HEK293 (cell line): ENCODE measurements at regions not wholly inside any gene's neighbourhood (a gene's known extent, or its start where the extent isn't known, plus 50 kb on each side); places are given as distances from the start of the nearest gene placed in this dataset.

Experiments used
- CTCF ChIA-PET: fragments of 350-600 bp; formaldehyde crosslinking; extraction: SDS; loops from one replicate; lab custom pipeline; 2021; ENCODE audit warnings: antibody characterized with exemption; lab: Yijun Ruan, JAX
- POLR2A ChIA-PET: fragments of 300-600 bp; formaldehyde crosslinking; extraction: SDS; loops from one replicate; lab custom pipeline; 2020; ENCODE audit warnings: antibody characterized with exemption, inconsistent platforms; lab: Yijun Ruan, JAX
- H3K27ac ChIP-seq: fragments of 200-500 bp; sonication (Bioruptor generic); 2 replicates; pipeline ENCODE4 v1.5.1; 2014; ENCODE audit warnings: low read depth, low read length, control low read depth, inconsistent platforms; ENCODE audit errors: extremely low read depth
- H3K36me3 ChIP-seq, 2 experiments: fragments of 200-500 bp in 1 of 2; sonication (Bioruptor generic) in 1 of 2; 1 replicate in 1 of 2; 2 replicates in 1 of 2; pipeline ENCODE4 v1.5.1; 2014 to 2017; ENCODE audit warnings: inconsistent platforms in 2 of 2, low read length in 2 of 2; ENCODE audit not compliant: control insufficient read depth in 2 of 2, insufficient read depth in 1 of 2
- H3K4me1 ChIP-seq: fragments of 200-500 bp; sonication (Bioruptor generic); 2 replicates; pipeline ENCODE4 v1.5.1; 2014; ENCODE audit warnings: mild to moderate bottlenecking, low read length, inconsistent platforms; ENCODE audit not compliant: control insufficient read depth, insufficient read depth
- H3K4me3 ChIP-seq: 2 replicates; pipeline ENCODE4 v1.5.1; 2011; ENCODE audit warnings: low read depth, mild to moderate bottlenecking, control low read depth, low read length, moderate library complexity
- H3K9me3 ChIP-seq: fragments of 200-500 bp; sonication (Bioruptor generic); 2 replicates; pipeline ENCODE4 v1.5.1; 2014; ENCODE audit warnings: low read depth, low read length, inconsistent platforms; ENCODE audit not compliant: control insufficient read depth, insufficient read depth
- BCL11A ChIP-seq: fragments of 450-650 bp; formaldehyde crosslinking; IDR thresholded peaks from 2 replicates; pipeline ENCODE4 v1.5.1; 2016; ENCODE audit warnings: low read depth, missing biosample characterization, missing genetic modification characterization
- HOXD13 ChIP-seq: sonication (generic); formaldehyde crosslinking; IDR thresholded peaks from 2 replicates; pipeline ENCODE4 v1.8.0; 2022; ENCODE audit warnings: missing genetic modification reagents, borderline replicate concordance
- RBAK ChIP-seq: fragments of 450-650 bp; formaldehyde crosslinking; IDR thresholded peaks from 2 replicates; pipeline ENCODE4 v1.5.1; 2016; ENCODE audit warnings: missing biosample characterization, missing genetic modification characterization
- ZBTB1 ChIP-seq: fragments of 450-650 bp; formaldehyde crosslinking; IDR thresholded peaks from 2 replicates; pipeline ENCODE4 v1.5.1; 2016; ENCODE audit warnings: missing biosample characterization, missing genetic modification characterization
- ZNF112 ChIP-seq: fragments of 450-650 bp; formaldehyde crosslinking; IDR thresholded peaks from 2 replicates; pipeline ENCODE4 v1.5.0; 2017; ENCODE audit warnings: missing biosample characterization, missing genetic modification characterization
- ZNF114 ChIP-seq: fragments of 450-650 bp; formaldehyde crosslinking; IDR thresholded peaks from 2 replicates; pipeline ENCODE4 v1.5.0; 2017; ENCODE audit warnings: missing biosample characterization, missing genetic modification characterization
- ZNF202 ChIP-seq: fragments of 450-650 bp; formaldehyde crosslinking; IDR thresholded peaks from 2 replicates; pipeline ENCODE4 v1.5.1; 2016; ENCODE audit warnings: missing biosample characterization, missing genetic modification characterization, borderline replicate concordance
- ZNF248 ChIP-seq: fragments of 450-650 bp; formaldehyde crosslinking; IDR thresholded peaks from 2 replicates; pipeline ENCODE4 v1.5.1; 2017; ENCODE audit warnings: missing biosample characterization, missing genetic modification characterization
- ZNF354C ChIP-seq: fragments of 450-650 bp; formaldehyde crosslinking; IDR thresholded peaks from 2 replicates; pipeline ENCODE4 v1.5.1; 2016; ENCODE audit warnings: missing biosample characterization, missing genetic modification characterization, low read depth, borderline replicate concordance
- ZSCAN30 ChIP-seq: fragments of 450-650 bp; IDR thresholded peaks from 2 replicates; pipeline ENCODE4 v1.5.1; 2018; ENCODE audit warnings: missing biosample characterization, mild to moderate bottlenecking, missing genetic modification characterization, moderate library complexity
- TF ChIP-seq, protein P1 (sequence below): fragments of 450-650 bp; formaldehyde crosslinking; IDR thresholded peaks from 2 replicates; pipeline ENCODE4 v1.5.1; 2016; ENCODE audit warnings: missing biosample characterization, missing genetic modification characterization, borderline replicate concordance
- TF ChIP-seq, protein P2 (sequence below): fragments of 450-650 bp; IDR thresholded peaks from 2 replicates; pipeline ENCODE4 v1.5.1; 2018; ENCODE audit warnings: missing biosample characterization, missing genetic modification characterization
- TF ChIP-seq, protein P3 (sequence below): fragments of 450-650 bp; formaldehyde crosslinking; IDR thresholded peaks from 2 replicates; pipeline ENCODE4 v1.5.1; 2016; ENCODE audit warnings: missing biosample characterization, missing genetic modification characterization
- TF ChIP-seq, protein P4 (sequence below): fragments of 450-650 bp; formaldehyde crosslinking; optimal IDR thresholded peaks from 2 replicates; pipeline ENCODE3; 2016; ENCODE audit warnings: missing biosample characterization, mild to moderate bottlenecking, missing genetic modification characterization
- TF ChIP-seq, protein P5 (sequence below): fragments of 450-650 bp; formaldehyde crosslinking; conservative IDR thresholded peaks from 2 replicates; pipeline ENCODE4 v1.5.1; 2016; ENCODE audit warnings: low read depth, missing biosample characterization, missing genetic modification characterization

DNA sequence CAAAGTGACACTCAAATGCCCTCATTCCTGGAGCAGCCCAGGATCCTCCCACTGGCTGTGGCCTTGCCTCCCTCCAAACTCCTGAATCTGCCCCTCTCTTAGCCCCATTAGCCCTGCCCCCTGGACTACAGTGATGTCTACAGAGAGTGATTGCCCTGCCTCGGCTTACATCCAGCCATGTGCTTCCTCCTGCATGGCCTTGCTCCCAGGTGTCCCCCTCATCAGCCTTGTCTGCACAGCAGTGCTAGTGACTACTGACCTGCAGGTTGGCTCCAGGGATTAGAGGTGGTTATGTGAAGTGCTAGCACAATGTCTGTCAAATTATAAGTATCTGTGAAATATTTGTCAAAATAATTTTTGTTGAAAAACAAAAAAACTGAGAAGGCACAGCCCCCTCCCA, 259.1 kb upstream of the MYT1L start (continued):
- TF ChIP-seq, protein P1, sequence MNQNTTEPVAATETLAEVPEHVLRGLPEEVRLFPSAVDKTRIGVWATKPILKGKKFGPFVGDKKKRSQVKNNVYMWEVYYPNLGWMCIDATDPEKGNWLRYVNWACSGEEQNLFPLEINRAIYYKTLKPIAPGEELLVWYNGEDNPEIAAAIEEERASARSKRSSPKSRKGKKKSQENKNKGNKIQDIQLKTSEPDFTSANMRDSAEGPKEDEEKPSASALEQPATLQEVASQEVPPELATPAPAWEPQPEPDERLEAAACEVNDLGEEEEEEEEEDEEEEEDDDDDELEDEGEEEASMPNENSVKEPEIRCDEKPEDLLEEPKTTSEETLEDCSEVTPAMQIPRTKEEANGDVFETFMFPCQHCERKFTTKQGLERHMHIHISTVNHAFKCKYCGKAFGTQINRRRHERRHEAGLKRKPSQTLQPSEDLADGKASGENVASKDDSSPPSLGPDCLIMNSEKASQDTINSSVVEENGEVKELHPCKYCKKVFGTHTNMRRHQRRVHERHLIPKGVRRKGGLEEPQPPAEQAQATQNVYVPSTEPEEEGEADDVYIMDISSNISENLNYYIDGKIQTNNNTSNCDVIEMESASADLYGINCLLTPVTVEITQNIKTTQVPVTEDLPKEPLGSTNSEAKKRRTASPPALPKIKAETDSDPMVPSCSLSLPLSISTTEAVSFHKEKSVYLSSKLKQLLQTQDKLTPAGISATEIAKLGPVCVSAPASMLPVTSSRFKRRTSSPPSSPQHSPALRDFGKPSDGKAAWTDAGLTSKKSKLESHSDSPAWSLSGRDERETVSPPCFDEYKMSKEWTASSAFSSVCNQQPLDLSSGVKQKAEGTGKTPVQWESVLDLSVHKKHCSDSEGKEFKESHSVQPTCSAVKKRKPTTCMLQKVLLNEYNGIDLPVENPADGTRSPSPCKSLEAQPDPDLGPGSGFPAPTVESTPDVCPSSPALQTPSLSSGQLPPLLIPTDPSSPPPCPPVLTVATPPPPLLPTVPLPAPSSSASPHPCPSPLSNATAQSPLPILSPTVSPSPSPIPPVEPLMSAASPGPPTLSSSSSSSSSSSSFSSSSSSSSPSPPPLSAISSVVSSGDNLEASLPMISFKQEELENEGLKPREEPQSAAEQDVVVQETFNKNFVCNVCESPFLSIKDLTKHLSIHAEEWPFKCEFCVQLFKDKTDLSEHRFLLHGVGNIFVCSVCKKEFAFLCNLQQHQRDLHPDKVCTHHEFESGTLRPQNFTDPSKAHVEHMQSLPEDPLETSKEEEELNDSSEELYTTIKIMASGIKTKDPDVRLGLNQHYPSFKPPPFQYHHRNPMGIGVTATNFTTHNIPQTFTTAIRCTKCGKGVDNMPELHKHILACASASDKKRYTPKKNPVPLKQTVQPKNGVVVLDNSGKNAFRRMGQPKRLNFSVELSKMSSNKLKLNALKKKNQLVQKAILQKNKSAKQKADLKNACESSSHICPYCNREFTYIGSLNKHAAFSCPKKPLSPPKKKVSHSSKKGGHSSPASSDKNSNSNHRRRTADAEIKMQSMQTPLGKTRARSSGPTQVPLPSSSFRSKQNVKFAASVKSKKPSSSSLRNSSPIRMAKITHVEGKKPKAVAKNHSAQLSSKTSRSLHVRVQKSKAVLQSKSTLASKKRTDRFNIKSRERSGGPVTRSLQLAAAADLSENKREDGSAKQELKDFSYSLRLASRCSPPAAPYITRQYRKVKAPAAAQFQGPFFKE, result no peak
- TF ChIP-seq RBAK (tag by site-specific recombination) (no peak), ZNF354C (no peak), ZSCAN30 (no peak), ZNF202 (tag by site-specific recombination) (no peak), ZBTB1 (tag by site-specific recombination) (no peak)
- TF ChIP-seq, protein P2, sequence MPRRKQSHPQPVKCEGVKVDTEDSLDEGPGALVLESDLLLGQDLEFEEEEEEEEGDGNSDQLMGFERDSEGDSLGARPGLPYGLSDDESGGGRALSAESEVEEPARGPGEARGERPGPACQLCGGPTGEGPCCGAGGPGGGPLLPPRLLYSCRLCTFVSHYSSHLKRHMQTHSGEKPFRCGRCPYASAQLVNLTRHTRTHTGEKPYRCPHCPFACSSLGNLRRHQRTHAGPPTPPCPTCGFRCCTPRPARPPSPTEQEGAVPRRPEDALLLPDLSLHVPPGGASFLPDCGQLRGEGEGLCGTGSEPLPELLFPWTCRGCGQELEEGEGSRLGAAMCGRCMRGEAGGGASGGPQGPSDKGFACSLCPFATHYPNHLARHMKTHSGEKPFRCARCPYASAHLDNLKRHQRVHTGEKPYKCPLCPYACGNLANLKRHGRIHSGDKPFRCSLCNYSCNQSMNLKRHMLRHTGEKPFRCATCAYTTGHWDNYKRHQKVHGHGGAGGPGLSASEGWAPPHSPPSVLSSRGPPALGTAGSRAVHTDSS (tag by site-specific recombination), result no peak

DNA sequence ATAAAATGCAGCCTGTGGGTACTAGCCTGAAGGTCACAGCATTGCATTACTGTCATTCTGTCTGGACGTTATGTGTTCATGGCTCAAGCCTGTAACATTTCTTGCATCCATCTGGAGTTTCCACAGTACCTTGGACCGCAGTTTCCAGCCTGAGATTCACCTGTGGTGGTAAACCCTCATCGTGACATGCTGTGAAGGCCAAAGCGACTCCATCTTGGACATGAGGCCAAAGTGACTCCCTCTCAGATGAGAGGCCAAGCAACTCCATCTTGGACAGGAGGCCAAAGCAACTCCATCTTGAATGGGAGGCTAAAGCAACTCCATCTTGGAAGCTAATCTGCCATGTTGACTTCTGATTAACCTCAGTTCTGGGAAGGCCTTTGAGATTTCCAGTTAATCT, 257.7 kb upstream of the MYT1L start:
- Histone ChIP-seq H3K36me3 (no peaks in the 10 kb centered on the region), H3K4me1 (no peaks in the 10 kb centered on the region), H3K9me3 (no peaks in the 10 kb centered on the region), H3K4me3 (no peak overlapping the region), H3K27ac (no peak overlapping the region)
- TF ChIP-seq ZNF112 (tag by site-specific recombination) (no peak), ZNF248 (tag by site-specific recombination) (no peak), ZNF114 (tag by site-specific recombination) (no peak), HOXD13 (CRISPR knock-in tag) (no peak), BCL11A (no peak)
- TF ChIP-seq, protein P3, sequence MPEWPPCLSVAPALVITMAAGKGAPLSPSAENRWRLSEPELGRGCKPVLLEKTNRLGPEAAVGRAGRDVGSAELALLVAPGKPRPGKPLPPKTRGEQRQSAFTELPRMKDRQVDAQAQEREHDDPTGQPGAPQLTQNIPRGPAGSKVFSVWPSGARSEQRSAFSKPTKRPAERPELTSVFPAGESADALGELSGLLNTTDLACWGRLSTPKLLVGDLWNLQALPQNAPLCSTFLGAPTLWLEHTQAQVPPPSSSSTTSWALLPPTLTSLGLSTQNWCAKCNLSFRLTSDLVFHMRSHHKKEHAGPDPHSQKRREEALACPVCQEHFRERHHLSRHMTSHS (tag by site-specific recombination), result no peak
- TF ChIP-seq, protein P4, sequence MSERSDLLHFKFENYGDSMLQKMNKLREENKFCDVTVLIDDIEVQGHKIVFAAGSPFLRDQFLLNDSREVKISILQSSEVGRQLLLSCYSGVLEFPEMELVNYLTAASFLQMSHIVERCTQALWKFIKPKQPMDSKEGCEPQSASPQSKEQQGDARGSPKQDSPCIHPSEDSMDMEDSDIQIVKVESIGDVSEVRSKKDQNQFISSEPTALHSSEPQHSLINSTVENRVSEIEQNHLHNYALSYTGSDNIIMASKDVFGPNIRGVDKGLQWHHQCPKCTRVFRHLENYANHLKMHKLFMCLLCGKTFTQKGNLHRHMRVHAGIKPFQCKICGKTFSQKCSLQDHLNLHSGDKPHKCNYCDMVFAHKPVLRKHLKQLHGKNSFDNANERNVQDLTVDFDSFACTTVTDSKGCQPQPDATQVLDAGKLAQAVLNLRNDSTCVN (tag by site-specific recombination), result no peak
- TF ChIP-seq, protein P5, sequence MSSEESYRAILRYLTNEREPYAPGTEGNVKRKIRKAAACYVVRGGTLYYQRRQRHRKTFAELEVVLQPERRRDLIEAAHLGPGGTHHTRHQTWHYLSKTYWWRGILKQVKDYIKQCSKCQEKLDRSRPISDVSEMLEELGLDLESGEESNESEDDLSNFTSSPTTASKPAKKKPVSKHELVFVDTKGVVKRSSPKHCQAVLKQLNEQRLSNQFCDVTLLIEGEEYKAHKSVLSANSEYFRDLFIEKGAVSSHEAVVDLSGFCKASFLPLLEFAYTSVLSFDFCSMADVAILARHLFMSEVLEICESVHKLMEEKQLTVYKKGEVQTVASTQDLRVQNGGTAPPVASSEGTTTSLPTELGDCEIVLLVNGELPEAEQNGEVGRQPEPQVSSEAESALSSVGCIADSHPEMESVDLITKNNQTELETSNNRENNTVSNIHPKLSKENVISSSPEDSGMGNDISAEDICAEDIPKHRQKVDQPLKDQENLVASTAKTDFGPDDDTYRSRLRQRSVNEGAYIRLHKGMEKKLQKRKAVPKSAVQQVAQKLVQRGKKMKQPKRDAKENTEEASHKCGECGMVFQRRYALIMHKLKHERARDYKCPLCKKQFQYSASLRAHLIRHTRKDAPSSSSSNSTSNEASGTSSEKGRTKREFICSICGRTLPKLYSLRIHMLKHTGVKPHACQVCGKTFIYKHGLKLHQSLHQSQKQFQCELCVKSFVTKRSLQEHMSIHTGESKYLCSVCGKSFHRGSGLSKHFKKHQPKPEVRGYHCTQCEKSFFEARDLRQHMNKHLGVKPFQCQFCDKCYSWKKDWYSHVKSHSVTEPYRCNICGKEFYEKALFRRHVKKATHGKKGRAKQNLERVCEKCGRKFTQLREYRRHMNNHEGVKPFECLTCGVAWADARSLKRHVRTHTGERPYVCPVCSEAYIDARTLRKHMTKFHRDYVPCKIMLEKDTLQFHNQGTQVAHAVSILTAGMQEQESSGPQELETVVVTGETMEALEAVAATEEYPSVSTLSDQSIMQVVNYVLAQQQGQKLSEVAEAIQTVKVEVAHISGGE (tag by site-specific recombination), result no peak
- ChIA-PET CTCF (no interaction called here), POLR2A (no interaction called here)
